ENCODE measurements at regions not wholly inside any gene's neighbourhood (a gene's known extent, or its start where the extent isn't known, plus 50 kb on each side); places are given as distances from the start of the nearest gene placed in this dataset.

DNA sequence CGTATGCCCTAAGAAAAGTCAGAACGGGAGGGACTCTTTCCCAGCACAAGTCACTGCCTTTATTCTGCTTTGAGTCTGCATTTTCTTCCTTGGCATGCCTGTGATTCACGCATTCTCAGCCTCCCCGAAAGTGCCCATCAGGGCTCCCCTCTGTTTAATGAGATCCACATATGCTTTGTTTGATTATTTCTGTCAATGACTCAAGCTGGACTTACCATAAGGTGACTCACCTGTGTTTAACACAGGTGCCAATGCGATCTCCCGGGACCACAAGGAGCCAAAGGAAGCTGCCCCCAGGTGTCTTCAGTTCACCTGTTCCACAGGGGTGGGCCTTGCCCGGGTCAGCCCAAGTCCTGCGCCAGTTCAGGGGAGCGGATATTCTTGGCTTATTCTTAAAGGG, 386.0 kb upstream of the SHH start:
- no peaks in the 10 kb centered on the region for H3K9me3 Mint-ChIP-seq (ENCODE audit: unreplicated experiment)
- no peak overlapping the region for H3K27ac ChIP-seq (ENCODE audit: low read depth, low read length)
- DNase-seq (ENCODE audit: low read depth) (no peak), FAIRE-seq (no peak)
- H4K20me1 ChIP-seq (ENCODE audit: insufficient read depth, low read length): no peaks in the 10 kb centered on the region
- H3K27ac Mint-ChIP-seq (ENCODE audit: unreplicated experiment): no peak overlapping the region
- H3K9ac ChIP-seq (ENCODE audit: low read length): no peak overlapping the region
- peaks cover 28% of the 10 kb centered on the region for H3K27me3 Mint-ChIP-seq (ENCODE audit: low read depth, unreplicated experiment)
- H2AFZ ChIP-seq (ENCODE audit: low read depth, low read length): no peak overlapping the region
- no peak overlapping the region for H3K4me3 ChIP-seq (ENCODE audit: insufficient read depth, low read depth, low read length)
- no peaks in the 10 kb centered on the region for H3K79me2 ChIP-seq (ENCODE audit: insufficient read depth, low read length)
- H3K9me3 ChIP-seq (ENCODE audit: insufficient read depth, low read depth, low read length): no peaks in the 10 kb centered on the region
- no peaks in the 10 kb centered on the region for H3K4me1 ChIP-seq (ENCODE audit: insufficient read depth, low read length)
- H3K4me2 ChIP-seq (ENCODE audit: low read length): no peak overlapping the region
- H3K36me3 ChIP-seq (ENCODE audit: insufficient read depth, low read length): no peaks in the 10 kb centered on the region
- H3K36me3 Mint-ChIP-seq (ENCODE audit: low read depth, unreplicated experiment): no peaks in the 10 kb centered on the region
- TF ChIP-seq CTCF (IDR thresholded peaks at IDR 0.05; ENCODE audit: insufficient read depth, low read depth, low read length): no peak
- no peak for TF ChIP-seq EZH2 (IDR thresholded peaks at IDR 0.05; ENCODE audit: insufficient read depth, low read length)
- no peak overlapping the region for H3K4me3 Mint-ChIP-seq (ENCODE audit: unreplicated experiment)
- no peaks in the 10 kb centered on the region for H3K27me3 ChIP-seq (ENCODE audit: insufficient read depth, low read length)
- H3K4me1 Mint-ChIP-seq (ENCODE audit: low read depth, unreplicated experiment): no peaks in the 10 kb centered on the region

- no peak overlapping the region for H3K27ac ChIP-seq (ENCODE audit: low read depth, low read length)
- H3K27me3 ChIP-seq (ENCODE audit: insufficient read depth, low read length): no peaks in the 10 kb centered on the region
- H3K4me2 ChIP-seq (ENCODE audit: low read length): no peak overlapping the region
- TF ChIP-seq CTCF (IDR thresholded peaks at IDR 0.05; ENCODE audit: insufficient read depth, low read depth, low read length) (no peak), EZH2 (IDR thresholded peaks at IDR 0.05; ENCODE audit: insufficient read depth, low read length) (no peak)
- no peaks in the 10 kb centered on the region for H3K9me3 Mint-ChIP-seq (ENCODE audit: unreplicated experiment)
- H3K4me1 Mint-ChIP-seq (ENCODE audit: low read depth, unreplicated experiment): no peaks in the 10 kb centered on the region
- no peak overlapping the region for H3K27ac Mint-ChIP-seq (ENCODE audit: unreplicated experiment)
- H3K4me3 Mint-ChIP-seq (ENCODE audit: unreplicated experiment): no peak overlapping the region
- no peaks in the 10 kb centered on the region for H3K9me3 ChIP-seq (ENCODE audit: insufficient read depth, low read depth, low read length)
- H3K79me2 ChIP-seq (ENCODE audit: insufficient read depth, low read length): no peaks in the 10 kb centered on the region
- DNase-seq (ENCODE audit: low read depth) (no peak), FAIRE-seq (no peak)
- H3K9ac ChIP-seq (ENCODE audit: low read length): no peak overlapping the region
- H3K4me3 ChIP-seq (ENCODE audit: insufficient read depth, low read depth, low read length): no peak overlapping the region
- no peaks in the 10 kb centered on the region for H3K4me1 ChIP-seq (ENCODE audit: insufficient read depth, low read length)
- H3K36me3 Mint-ChIP-seq (ENCODE audit: low read depth, unreplicated experiment): no peaks in the 10 kb centered on the region
- H2AFZ ChIP-seq (ENCODE audit: low read depth, low read length): no peak overlapping the region
- no peaks in the 10 kb centered on the region for H4K20me1 ChIP-seq (ENCODE audit: insufficient read depth, low read length)
- H3K36me3 ChIP-seq (ENCODE audit: insufficient read depth, low read length): no peaks in the 10 kb centered on the region
- H3K27me3 Mint-ChIP-seq (ENCODE audit: low read depth, unreplicated experiment): peaks cover 24% of the 10 kb centered on the region
Observed at GRCh38 chr7:156196649-156197048, 384.4 kb upstream of the SHH start.

DNA sequence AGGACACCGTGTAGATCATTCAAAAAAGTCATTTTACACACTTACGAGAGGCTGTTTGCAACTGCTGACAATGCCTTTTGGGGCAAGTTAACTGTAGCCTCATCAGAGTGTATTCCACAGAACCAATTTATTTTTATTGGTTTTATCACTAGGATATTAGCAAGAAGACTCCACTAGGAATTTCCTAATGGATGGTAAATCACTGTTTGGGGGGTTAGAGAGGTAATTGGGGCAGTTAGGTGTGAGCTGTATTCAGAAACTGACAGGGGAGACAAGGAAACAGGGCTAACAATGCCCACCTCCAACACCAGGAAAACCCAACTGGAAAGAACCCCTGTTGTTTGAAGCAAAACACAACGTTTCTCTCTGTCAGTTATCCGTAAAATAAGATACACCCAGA, 383.0 kb upstream of the SHH start:
- H3K4me3 ChIP-seq (ENCODE audit: insufficient read depth, low read depth, low read length): no peak overlapping the region
- Mint-ChIP-seq H3K27ac (ENCODE audit: unreplicated experiment) (no peak overlapping the region), H3K9me3 (ENCODE audit: unreplicated experiment) (no peaks in the 10 kb centered on the region), H3K27me3 (ENCODE audit: low read depth, unreplicated experiment) (peaks cover 20% of the 10 kb centered on the region), H3K4me1 (ENCODE audit: low read depth, unreplicated experiment) (no peaks in the 10 kb centered on the region), H3K4me3 (ENCODE audit: unreplicated experiment) (no peak overlapping the region), H3K36me3 (ENCODE audit: low read depth, unreplicated experiment) (no peaks in the 10 kb centered on the region)
- DNase-seq (ENCODE audit: low read depth): no peak
- FAIRE-seq: no peak
- H3K4me1 ChIP-seq (ENCODE audit: insufficient read depth, low read length): no peaks in the 10 kb centered on the region
- H3K4me2 ChIP-seq (ENCODE audit: low read length): no peak overlapping the region
- H3K27ac ChIP-seq (ENCODE audit: low read depth, low read length): no peak overlapping the region
- no peaks in the 10 kb centered on the region for H4K20me1 ChIP-seq (ENCODE audit: insufficient read depth, low read length)
- no peaks in the 10 kb centered on the region for H3K9me3 ChIP-seq (ENCODE audit: insufficient read depth, low read depth, low read length)
- TF ChIP-seq CTCF (IDR thresholded peaks at IDR 0.05; ENCODE audit: insufficient read depth, low read depth, low read length) (no peak), EZH2 (IDR thresholded peaks at IDR 0.05; ENCODE audit: insufficient read depth, low read length) (no peak)
- H3K27me3 ChIP-seq (ENCODE audit: insufficient read depth, low read length): no peaks in the 10 kb centered on the region
- H3K9ac ChIP-seq (ENCODE audit: low read length): no peak overlapping the region
- no peak overlapping the region for H2AFZ ChIP-seq (ENCODE audit: low read depth, low read length)
- H3K79me2 ChIP-seq (ENCODE audit: insufficient read depth, low read length): no peaks in the 10 kb centered on the region
- no peaks in the 10 kb centered on the region for H3K36me3 ChIP-seq (ENCODE audit: insufficient read depth, low read length)
